Karpas-422 (cell line): ENCODE measurements at regions not wholly inside any gene's neighbourhood (a gene's known extent, or its start where the extent isn't known, plus 50 kb on each side); places are given as distances from the start of the nearest gene placed in this dataset.

Experiments
- DNase-seq: peaks from one replicate; pipeline ENCODE4 v3.0.0-alpha.2; 2015
- H2AFZ ChIP-seq: fragments of 200-600 bp; sonication (generic); 2 replicates; pipeline ENCODE4 v1.6.1; 2014; ENCODE audit warnings: antibody characterized with exemption, low read length, mixed read lengths
- H3K27ac ChIP-seq: fragments of 200-600 bp; sonication (generic); 2 replicates; pipeline ENCODE4 v1.5.1; 2014; ENCODE audit warnings: mild to moderate bottlenecking, low read length, moderate library complexity
- H3K27me3 ChIP-seq: fragments of 200-600 bp; sonication (generic); 2 replicates; pipeline ENCODE4 v1.6.1; 2014; ENCODE audit warnings: low read length, mixed read lengths
- H3K36me3 ChIP-seq: fragments of 200-600 bp; sonication (generic); 2 replicates; pipeline ENCODE4 v1.6.1; 2014; ENCODE audit warnings: low read length, mixed read lengths; ENCODE audit not compliant: insufficient read depth
- H3K4me1 ChIP-seq: fragments of 200-600 bp; sonication (generic); 2 replicates; pipeline ENCODE4 v1.6.1; 2014; ENCODE audit warnings: mild to moderate bottlenecking, low read length, mixed read lengths
- H3K4me2 ChIP-seq: fragments of 200-600 bp; sonication (generic); 2 replicates; pipeline ENCODE4 v1.6.1; 2014; ENCODE audit warnings: low read length, low read depth, mild to moderate bottlenecking; ENCODE audit not compliant: poor library complexity, severe bottlenecking
- H3K4me3 ChIP-seq: fragments of 200-600 bp; sonication (generic); 2 replicates; pipeline ENCODE4 v1.5.1; 2014; ENCODE audit warnings: mild to moderate bottlenecking, antibody characterized with exemption, low read length, mixed read lengths
- H3K79me2 ChIP-seq: fragments of 200-600 bp; sonication (generic); 2 replicates; pipeline ENCODE4 v1.6.1; 2014; ENCODE audit warnings: mild to moderate bottlenecking, low read length, mixed read lengths
- H3K9ac ChIP-seq: fragments of 200-600 bp; sonication (generic); 2 replicates; pipeline ENCODE4 v1.6.0; 2014; ENCODE audit warnings: low read length
- H3K9me2 ChIP-seq: fragments of 200-600 bp; sonication (generic), shearing (Covaris generic); replicated peaks from 2 replicates; pipeline ENCODE4 v1.6.0; 2014; ENCODE audit warnings: mild to moderate bottlenecking, low read length, moderate library complexity; ENCODE audit not compliant: insufficient read depth
- H3K9me3 ChIP-seq: fragments of 300-700, 200-600 bp; sonication (generic); 2 replicates; pipeline ENCODE4 v1.6.1; 2014; ENCODE audit warnings: low read length, mixed read lengths
- H4K20me1 ChIP-seq: fragments of 200-600 bp; sonication (generic); 2 replicates; pipeline ENCODE4 v1.6.1; 2014; ENCODE audit warnings: mild to moderate bottlenecking, antibody characterized with exemption, low read length, low read depth; ENCODE audit not compliant: insufficient read depth

DNA sequence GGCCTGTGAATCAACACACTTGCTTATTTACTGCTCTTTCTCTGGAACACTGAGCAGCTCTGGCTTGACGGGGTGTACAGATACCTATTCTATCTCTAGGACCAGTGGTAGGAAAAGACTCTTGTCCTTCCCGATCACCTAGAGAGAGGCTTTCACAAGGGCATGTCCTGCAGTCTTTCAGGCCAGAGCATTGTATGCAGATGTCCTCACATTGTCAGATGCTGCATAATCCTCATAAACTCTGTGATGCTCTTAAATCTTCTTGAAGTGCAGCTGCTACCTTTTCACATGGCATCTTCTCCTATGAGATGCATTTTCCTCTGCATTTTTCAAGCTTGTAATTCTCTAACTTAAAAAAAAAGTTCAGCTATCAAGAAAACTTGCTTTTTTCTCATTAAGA lies 369.4 kb downstream of the OLFM4 start:
- H3K4me2 ChIP-seq: no peak overlapping the region
- no peaks in the 10 kb centered on the region for H4K20me1 ChIP-seq
- no peak overlapping the region for H3K27ac ChIP-seq
- 0 out of 2 replicates have a peak, but pooled peaks cover 6% of the 10 kb centered on the region for H3K9me3 ChIP-seq
- DNase-seq: no peak
- H3K27me3 ChIP-seq: no peaks in the 10 kb centered on the region
- H3K36me3 ChIP-seq: no peaks in the 10 kb centered on the region
- no peaks in the 10 kb centered on the region for H3K4me1 ChIP-seq
- H3K9me2 ChIP-seq: no peaks in the 10 kb centered on the region
- H3K9ac ChIP-seq: no peak overlapping the region
- H3K79me2 ChIP-seq: no peaks in the 10 kb centered on the region
- H2AFZ ChIP-seq: no peak overlapping the region
- no peak overlapping the region for H3K4me3 ChIP-seq

- Histone ChIP-seq H3K4me1 (no peaks in the 10 kb centered on the region), H3K79me2 (no peaks in the 10 kb centered on the region), H3K4me2 (no peak overlapping the region), H2AFZ (no peak overlapping the region), H3K4me3 (no peak overlapping the region), H4K20me1 (no peaks in the 10 kb centered on the region), H3K36me3 (no peaks in the 10 kb centered on the region), H3K9ac (no peak overlapping the region), H3K27ac (no peak overlapping the region), H3K9me3 (no peaks in the 10 kb centered on the region; the same call in 1 of the 2 replicates), H3K9me2 (no peaks in the 10 kb centered on the region), H3K27me3 (no peaks in the 10 kb centered on the region)
- no peak for DNase-seq
Measured at GRCh38 chr13:53405616-53406015, 377.0 kb downstream of the OLFM4 start.

- Histone ChIP-seq H4K20me1 (no peaks in the 10 kb centered on the region), H3K9me3 (no peaks in the 10 kb centered on the region; the same call in 1 of the 2 replicates)
Measured at GRCh38 chr13:53408306-53408705, 379.7 kb downstream of the OLFM4 start.

DNA sequence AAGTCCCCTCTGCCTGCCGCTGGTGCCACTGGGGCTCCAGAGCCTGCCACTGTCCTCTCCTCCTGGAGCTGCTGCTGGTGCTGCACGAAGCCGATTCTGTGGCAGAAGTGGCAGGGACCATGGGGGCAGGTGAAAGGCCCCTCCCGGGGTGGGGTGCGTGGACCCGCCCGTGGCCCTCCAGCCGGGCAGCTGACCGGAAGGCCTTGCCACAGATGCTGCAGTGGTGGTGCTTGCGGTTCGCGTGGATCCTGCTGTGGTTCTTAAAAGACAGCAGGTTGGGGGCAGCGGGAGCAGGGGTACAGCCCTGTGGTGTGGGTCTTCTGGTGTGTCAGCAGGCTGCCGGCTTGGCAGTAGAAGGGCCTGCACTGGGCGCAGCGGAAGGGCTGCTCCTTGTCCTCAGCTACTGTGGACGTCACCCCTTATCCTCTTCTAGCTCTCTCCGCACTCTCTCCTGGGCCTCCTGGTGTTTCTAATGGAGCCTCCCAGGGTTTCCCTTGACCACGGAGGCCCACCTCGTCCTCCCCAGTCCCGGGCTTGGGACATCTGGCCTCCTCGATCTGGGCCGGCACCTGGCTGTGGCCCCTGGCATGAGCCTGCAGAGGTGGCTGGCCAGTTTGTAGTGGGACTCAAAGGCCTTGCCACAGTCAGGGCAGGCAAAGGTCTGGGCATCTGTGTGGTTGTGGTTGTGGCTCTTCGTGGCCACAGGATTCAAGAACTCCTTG lies 380.4 kb downstream of the OLFM4 start:
- H2AFZ ChIP-seq: no peak overlapping the region
- no peak for DNase-seq
- H3K4me3 ChIP-seq: no peak overlapping the region
- no peaks in the 10 kb centered on the region for H3K4me1 ChIP-seq
- H3K27me3 ChIP-seq: no peaks in the 10 kb centered on the region
- no peak overlapping the region for H3K27ac ChIP-seq
- no peaks in the 10 kb centered on the region for H3K79me2 ChIP-seq
- no peaks in the 10 kb centered on the region; the same call in 1 of the 2 replicates for H3K9me3 ChIP-seq
- no peak overlapping the region for H3K9ac ChIP-seq
- H3K4me2 ChIP-seq: no peak overlapping the region
- H3K9me2 ChIP-seq: no peaks in the 10 kb centered on the region
- H4K20me1 ChIP-seq: no peaks in the 10 kb centered on the region
- H3K36me3 ChIP-seq: no peaks in the 10 kb centered on the region

More at GRCh38 chr13:53408306-53408705, 379.7 kb downstream of the OLFM4 start:
- H3K27ac ChIP-seq: no peak overlapping the region
- H3K36me3 ChIP-seq: no peaks in the 10 kb centered on the region
- H3K9ac ChIP-seq: no peak overlapping the region
- no peak overlapping the region for H3K4me3 ChIP-seq
- no peak overlapping the region for H3K4me2 ChIP-seq
- H3K27me3 ChIP-seq: no peaks in the 10 kb centered on the region
- no peak overlapping the region for H2AFZ ChIP-seq
- no peaks in the 10 kb centered on the region for H3K79me2 ChIP-seq
- no peaks in the 10 kb centered on the region for H3K9me2 ChIP-seq
- H3K4me1 ChIP-seq: no peaks in the 10 kb centered on the region
- DNase-seq: no peak

GRCh38 chr13:53411463-53411862 lies 382.9 kb downstream of the OLFM4 start:
- Histone ChIP-seq H3K4me3 (no peak overlapping the region), H3K4me2 (no peak overlapping the region), H3K9ac (no peak overlapping the region), H3K27me3 (no peaks in the 10 kb centered on the region), H3K27ac (no peak overlapping the region), H4K20me1 (no peaks in the 10 kb centered on the region), H3K36me3 (no peaks in the 10 kb centered on the region), H3K9me3 (no peaks in the 10 kb centered on the region), H3K9me2 (no peaks in the 10 kb centered on the region), H3K79me2 (no peaks in the 10 kb centered on the region), H2AFZ (no peak overlapping the region), H3K4me1 (no peaks in the 10 kb centered on the region)
- DNase-seq: no peak

DNA sequence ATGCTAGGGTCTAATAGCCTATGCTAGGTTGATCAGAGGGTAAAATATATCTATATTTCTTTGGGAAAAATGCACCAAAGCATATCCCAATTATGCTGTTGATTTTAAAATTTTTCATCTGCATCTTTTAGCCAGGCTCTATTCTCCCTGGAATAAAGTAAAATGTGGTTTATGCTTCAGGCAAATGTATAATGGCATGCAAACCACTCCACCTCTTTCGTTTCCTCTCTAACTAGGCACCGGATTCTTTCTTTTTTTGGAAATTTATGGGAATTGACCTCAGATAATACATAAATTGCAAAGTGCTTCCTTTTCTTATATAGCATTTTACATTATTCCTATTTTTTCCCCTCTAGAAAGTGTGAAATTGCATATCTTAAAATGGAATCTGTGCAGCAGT lies 386.5 kb downstream of the OLFM4 start:
- Histone ChIP-seq H4K20me1 (no peaks in the 10 kb centered on the region), H3K36me3 (no peaks in the 10 kb centered on the region), H3K79me2 (no peaks in the 10 kb centered on the region), H3K4me3 (no peak overlapping the region), H3K27me3 (no peaks in the 10 kb centered on the region), H3K9me3 (no peaks in the 10 kb centered on the region), H2AFZ (no peak overlapping the region), H3K9ac (no peak overlapping the region), H3K9me2 (no peaks in the 10 kb centered on the region), H3K27ac (no peak overlapping the region), H3K4me2 (no peak overlapping the region), H3K4me1 (no peaks in the 10 kb centered on the region)
- DNase-seq: no peak

DNA sequence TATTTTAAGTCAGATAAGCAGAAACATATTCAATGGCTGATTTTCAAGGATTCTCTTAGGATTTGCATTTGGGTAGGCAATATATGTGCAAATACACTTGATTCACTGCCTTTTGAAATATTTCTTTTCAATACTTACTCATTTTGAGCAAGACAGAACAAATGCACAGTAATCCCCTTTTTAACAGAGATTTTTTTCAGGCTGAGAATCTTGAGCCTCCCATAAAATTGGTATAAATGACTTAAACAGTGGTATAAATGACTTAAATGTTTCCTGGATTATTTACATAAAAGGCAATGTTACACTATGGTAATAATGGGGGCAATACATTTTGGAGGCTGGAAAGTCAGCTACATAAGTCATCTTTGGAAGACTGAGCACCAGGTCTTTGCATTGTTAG lies 389.0 kb downstream of the OLFM4 start:
- H3K27ac ChIP-seq: no peak overlapping the region
- H3K9me3 ChIP-seq: no peaks in the 10 kb centered on the region
- no peak overlapping the region for H3K4me3 ChIP-seq
- no peaks in the 10 kb centered on the region; the same call in 1 of the 2 replicates for H3K9me2 ChIP-seq
- no peak overlapping the region for H2AFZ ChIP-seq
- H4K20me1 ChIP-seq: no peaks in the 10 kb centered on the region
- no peaks in the 10 kb centered on the region for H3K79me2 ChIP-seq
- no peak for DNase-seq
- no peak overlapping the region for H3K9ac ChIP-seq
- no peaks in the 10 kb centered on the region for H3K36me3 ChIP-seq
- no peaks in the 10 kb centered on the region for H3K4me1 ChIP-seq
- H3K4me2 ChIP-seq: no peak overlapping the region
- H3K27me3 ChIP-seq: no peaks in the 10 kb centered on the region

GRCh38 chr13:53422415-53422814 lies 393.8 kb downstream of the OLFM4 start:
- H4K20me1 ChIP-seq: no peaks in the 10 kb centered on the region
- no peaks in the 10 kb centered on the region for H3K36me3 ChIP-seq
- no peak overlapping the region for H3K4me3 ChIP-seq
- H3K27ac ChIP-seq: no peak overlapping the region
- H3K9me2 ChIP-seq: no peaks in the 10 kb centered on the region; the same call in 1 of the 2 replicates
- H3K79me2 ChIP-seq: no peaks in the 10 kb centered on the region
- no peaks in the 10 kb centered on the region; the same call in 1 of the 2 replicates for H3K9me3 ChIP-seq
- H3K27me3 ChIP-seq: no peaks in the 10 kb centered on the region
- no peak overlapping the region for H2AFZ ChIP-seq
- no peaks in the 10 kb centered on the region for H3K4me1 ChIP-seq
- no peak overlapping the region for H3K4me2 ChIP-seq
- H3K9ac ChIP-seq: no peak overlapping the region
- no peak for DNase-seq
